HG03342 (cell line): ENCODE measurements at regions not wholly inside any gene's neighbourhood (a gene's known extent, or its start where the extent isn't known, plus 50 kb on each side); places are given as distances from the start of the nearest gene placed in this dataset.
"Not testable (repeated sequence)": the region's sequence is repeated elsewhere in the genome, so short reads cannot be mapped to it uniquely, and the experiment has no call there.

Source experiments
- ATAC-seq: cut with Tn5 transposase; IDR thresholded peaks from one replicate; pipeline ENCODE4 v1.9.1; 2021; ENCODE audit warnings: mild to moderate bottlenecking, moderate library complexity; ENCODE audit not compliant: unreplicated experiment

GRCh38 chr11:98060759-98061158 lies 960.0 kb upstream of the CNTN5 start:
- ATAC-seq, result no peak

GRCh38 chr11:98061858-98062257 lies 958.9 kb upstream of the CNTN5 start:
- no peak for ATAC-seq

- ATAC-seq, result no peak
Observed at GRCh38 chr11:98062714-98063113, 958.0 kb upstream of the CNTN5 start.

- no peak for ATAC-seq
Observed at GRCh38 chr11:98068251-98068650, 952.5 kb upstream of the CNTN5 start.

GRCh38 chr11:98069147-98069546 lies 951.6 kb upstream of the CNTN5 start:
- not testable (repeated sequence) for ATAC-seq

GRCh38 chr11:98069861-98070260 lies 950.9 kb upstream of the CNTN5 start:
- ATAC-seq, result no peak

GRCh38 chr11:98090861-98091505 lies 929.8 kb upstream of the CNTN5 start:
- no peak for ATAC-seq

GRCh38 chr11:98099371-98099770 lies 921.4 kb upstream of the CNTN5 start:
- no peak for ATAC-seq

- ATAC-seq, result no peak
Observed at GRCh38 chr11:98100689-98101088, 920.1 kb upstream of the CNTN5 start.

- ATAC-seq, result no peak
Observed at GRCh38 chr11:98101329-98101728, 919.4 kb upstream of the CNTN5 start.

- no peak for ATAC-seq
Observed at GRCh38 chr11:98104249-98104648, 916.5 kb upstream of the CNTN5 start.

GRCh38 chr11:98107736-98108135 lies 913.0 kb upstream of the CNTN5 start:
- ATAC-seq, result no peak

GRCh38 chr11:98110030-98110429 lies 910.7 kb upstream of the CNTN5 start:
- no peak for ATAC-seq

- ATAC-seq, result no peak
Observed at GRCh38 chr11:98115873-98116272, 904.9 kb upstream of the CNTN5 start.

- no peak for ATAC-seq
Observed at GRCh38 chr11:98130117-98130625, 890.6 kb upstream of the CNTN5 start.

- no peak for ATAC-seq
Observed at GRCh38 chr11:98136357-98136756, 884.4 kb upstream of the CNTN5 start.

- ATAC-seq, result no peak
Observed at GRCh38 chr11:98137437-98137836, 883.3 kb upstream of the CNTN5 start.

GRCh38 chr11:98143661-98144060 lies 877.1 kb upstream of the CNTN5 start:
- ATAC-seq, result no peak

GRCh38 chr11:98153752-98154151 lies 867.0 kb upstream of the CNTN5 start:
- ATAC-seq, result no peak

GRCh38 chr11:98155696-98156095 lies 865.1 kb upstream of the CNTN5 start:
- no peak for ATAC-seq

- ATAC-seq, result no peak
Observed at GRCh38 chr11:98177925-98178324, 842.8 kb upstream of the CNTN5 start.

GRCh38 chr11:98180511-98180910 lies 840.2 kb upstream of the CNTN5 start:
- ATAC-seq, result no peak

- no peak for ATAC-seq
Observed at GRCh38 chr11:98180921-98181320, 839.8 kb upstream of the CNTN5 start.
